Pancreas (tissue), 10 donors: ENCODE measurements at regions not wholly inside any gene's neighbourhood (a gene's known extent, or its start where the extent isn't known, plus 50 kb on each side); places are given as distances from the start of the nearest gene placed in this dataset.

Experiments used
- ATAC-seq, 4 donors: fragments of 200-7000 bp; cut with Tn5 transposase; one replicate each; pipeline versions ENCODE4 v1.8.0 to v1.9.1; 2020; ENCODE audit warnings: mild to moderate bottlenecking in 4 of 4, moderate library complexity in 4 of 4
- DNase-seq, 6 donors: peaks; one replicate each; pipeline ENCODE4 v3.0.0-alpha.2; 2020
- FAIRE-seq: peaks from 2 replicates; lab custom pipeline; 2012; peaks lifted over from hg19 to GRCh38; lab: Jason Lieb, UNC
- H3K27ac ChIP-seq, 4 donors: fragments of 200-600 bp; sonication (generic); 1 replicate in 3 of 4; 2 replicates in 1 of 4; pipeline versions ENCODE4 v1.5.0 to v1.8.0; 2020
- H3K27me3 ChIP-seq, 4 donors: fragments of 200-600 bp; one replicate each; pipeline ENCODE4 v1.8.0; 2021
- H3K36me3 ChIP-seq, 3 donors: fragments of 200-600 bp; sonication (generic) in 1 of 3; one replicate each; pipeline versions ENCODE4 v1.5.0 to v1.8.0; 2020 to 2021
- H3K4me1 ChIP-seq, 3 donors: fragments of 200-600 bp; one replicate each; pipeline ENCODE4 v1.8.0; 2021
- H3K4me3 ChIP-seq, 4 donors: fragments of 200-600 bp; sonication (generic) in 2 of 4; one replicate each; pipeline versions ENCODE4 v1.5.0 to v1.8.0; 2020 to 2021
- H3K9me3 ChIP-seq, 4 donors: fragments of 200-600 bp; one replicate each; pipeline ENCODE4 v1.8.0; 2021
- CTCF ChIP-seq, 4 donors: fragments of 200-600 bp; sonication (generic) in 3 of 4; IDR thresholded peaks; one replicate each; pipeline versions ENCODE4 v1.5.0 to v1.8.0; 2021; ENCODE audit warnings: antibody characterized with exemption in 4 of 4
- WGBS, 2 donors: extraction: QIAGEN DNeasy Blood & Tissue Kit; methylation state at CpG; one replicate each; pipeline ENCODE4 v1.1.7; 2013; 5-methylcytosine and 5-hydroxymethylcytosine counted together
- intact Hi-C, 3 donors: fragments of 100-400 bp; cut with DNase I; formaldehyde crosslinking; loops; one replicate each; pipeline versions ENCODE4 v1.11.1 to v1.14.2; 2022
- donor health status: healthy with polysubstance abuse.
- donor health status: DM: no; HTN: no; CAD: no; lungs with moderate emphysema.
- donor health status: DM: no; HTN: no; CAD: no.
- donor health status: control.
- donor health status: control.
- donor health status: Bipolar disorder and iron deficiency.
- donor health status: DM: yes; HTN: yes; CAD: no.
- donor health status: DM: no; HTN: no; CAD: no.
- donor health status: DM: no; HTN: no; CAD: no.
- donor health status: DM: yes; HTN: yes; CAD: no.

DNA sequence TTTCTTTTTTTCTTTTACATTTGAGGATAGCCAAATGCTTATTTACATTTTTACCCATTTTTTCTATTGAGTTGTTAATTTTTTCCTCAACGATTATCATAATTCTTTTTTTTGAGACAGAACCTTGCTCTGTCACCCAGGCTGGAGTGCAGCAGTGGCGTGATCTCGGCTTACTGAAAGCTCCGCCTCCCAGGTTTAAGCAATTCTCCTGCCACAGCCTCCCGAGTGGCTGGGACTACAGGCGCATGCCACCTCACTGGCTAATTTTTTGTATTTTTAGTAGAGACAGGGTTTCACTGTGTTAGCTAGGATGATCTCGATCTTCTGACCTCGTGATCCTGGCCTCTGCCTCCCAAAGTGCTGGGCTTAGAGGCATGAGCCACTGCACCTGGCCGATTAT is 208.7 kb downstream of the LIG4 start:
- Histone ChIP-seq H3K27me3 (no peaks in the 10 kb centered on the region), H3K36me3 (no peaks in the 10 kb centered on the region), H3K4me1 (no peaks in the 10 kb centered on the region), H3K27ac (no peak overlapping the region), H3K4me3 (no peak overlapping the region), H3K9me3 (no peaks in the 10 kb centered on the region)
- 81 to 85% methylated on average over 9 of the region's 9 CpGs for WGBS, 2 donors
- intact Hi-C loops = no loop called here
- DNase-seq = no peak
- no peak for FAIRE-seq
- ATAC-seq = no peak
- no peak for TF ChIP-seq CTCF (IDR thresholded peaks at IDR 0.05)

GRCh38 chr13:108005231-108005630 is 210.1 kb downstream of the LIG4 start:
- DNase-seq = no peak
- 73 to 77% methylated on average over 3 of the region's 3 CpGs for WGBS, 2 donors
- Histone ChIP-seq H3K4me1 (no peaks in the 10 kb centered on the region), H3K36me3 (no peaks in the 10 kb centered on the region), H3K27ac (no peak overlapping the region), H3K4me3 (no peak overlapping the region), H3K9me3 (no peaks in the 10 kb centered on the region), H3K27me3 (no peaks in the 10 kb centered on the region)
- ATAC-seq = no peak
- FAIRE-seq = no peak
- intact Hi-C loops = no loop called here
- no peak for TF ChIP-seq CTCF (IDR thresholded peaks at IDR 0.05)

- H3K4me3 ChIP-seq = no peak overlapping the region
- H3K27ac ChIP-seq = no peak overlapping the region
- DNase-seq (peak in 1 of 6 donors; percentile 28), FAIRE-seq (no peak), ATAC-seq (no peak)
- no peaks in the 10 kb centered on the region for H3K27me3 ChIP-seq
- intact Hi-C loops = no loop called here
- 59 to 67% methylated on average over 3 of the region's 3 CpGs for WGBS, 2 donors
- H3K9me3 ChIP-seq = no peaks in the 10 kb centered on the region
- TF ChIP-seq CTCF (IDR thresholded peaks at IDR 0.05) = no peak
- no peaks in the 10 kb centered on the region for H3K36me3 ChIP-seq
- H3K4me1 ChIP-seq = no peaks in the 10 kb centered on the region
Measured at GRCh38 chr13:108003626-108004025, 211.7 kb downstream of the LIG4 start.

DNA sequence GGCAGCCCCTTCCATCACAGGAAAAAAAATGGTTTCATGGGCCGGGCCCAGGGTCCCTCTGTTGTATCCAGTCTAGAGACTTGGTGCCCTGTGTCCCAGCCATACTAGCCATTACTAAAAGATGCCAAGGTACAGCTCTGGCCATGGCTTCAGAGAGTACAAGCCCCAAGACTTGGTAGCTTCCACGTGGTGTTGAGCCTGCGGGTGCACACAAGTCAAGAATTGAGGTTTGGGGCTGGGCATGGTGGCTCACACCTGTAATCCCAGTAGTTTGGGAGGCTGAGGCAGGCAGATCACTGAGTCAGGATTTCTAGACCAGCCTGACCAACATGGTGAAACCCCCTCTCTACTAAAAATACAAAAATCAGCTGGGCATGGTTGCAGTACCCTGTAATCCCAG is 214.3 kb downstream of the LIG4 start:
- no peak for DNase-seq
- Histone ChIP-seq H3K27me3 (no peaks in the 10 kb centered on the region), H3K4me1 (no peaks in the 10 kb centered on the region), H3K27ac (no peak overlapping the region), H3K4me3 (no peak overlapping the region), H3K36me3 (no peaks in the 10 kb centered on the region), H3K9me3 (no peaks in the 10 kb centered on the region)
- FAIRE-seq = no peak
- intact Hi-C loops = no loop called here
- no peak for TF ChIP-seq CTCF (IDR thresholded peaks at IDR 0.05)
- 78 to 82% methylated on average over 3 of the region's 3 CpGs for WGBS, 2 donors
- no peak for ATAC-seq

GRCh38 chr13:107999751-108000150 is 215.6 kb downstream of the LIG4 start:
- no peak for TF ChIP-seq CTCF (IDR thresholded peaks at IDR 0.05)
- FAIRE-seq = no peak
- 89 to 92% methylated on average over 3 of the region's 3 CpGs for whole genome bisulfite sequencing, 2 donors

More at GRCh38 chr13:107999751-108000150, 215.6 kb downstream of the LIG4 start:
- no peaks in the 10 kb centered on the region for H3K27me3 ChIP-seq
- ATAC-seq (no peak), DNase-seq (no peak)
- H3K27ac ChIP-seq = no peak overlapping the region
- H3K9me3 ChIP-seq = no peaks in the 10 kb centered on the region
- H3K4me1 ChIP-seq = no peaks in the 10 kb centered on the region
- no peak overlapping the region for H3K4me3 ChIP-seq
- no peaks in the 10 kb centered on the region for H3K36me3 ChIP-seq
- intact Hi-C loops = no loop called here
